Ovary (tissue), 3 donors: ENCODE measurements at regions not wholly inside any gene's neighbourhood (a gene's known extent, or its start where the extent isn't known, plus 50 kb on each side); places are given as distances from the start of the nearest gene placed in this dataset.

ENCODE experiments used
- CTCF ChIP-seq, 3 donors: fragments of 450-650 bp in 2 of 3; fragments of 200-600 bp in 1 of 3; IDR thresholded peaks; one replicate each; pipeline versions ENCODE4 v1.5.1 to v1.8.0; 2016 to 2022; ENCODE audit warnings: antibody characterized with exemption in 3 of 3, mild to moderate bottlenecking in 1 of 3
- POLR2A ChIP-seq: fragments of 450-650 bp; IDR thresholded peaks from one replicate; pipeline ENCODE4 v1.6.1; 2017; ENCODE audit warnings: antibody characterized with exemption, mild to moderate bottlenecking, moderate library complexity
- donor health status: DM: no; HTN: no; CAD: no.

- TF ChIP-seq CTCF (IDR thresholded peaks at IDR 0.05) (no peak), POLR2A (no peak)
Measured at GRCh38 chr11:15473954-15474837, 359.5 kb downstream of the INSC start.
